Natural killer cell treated with Interleukin-12 subunit alpha and Interleukin-12 subunit beta and Interleukin-15 and Interleukin-18, amount 100 ng/mL, for 72 hours (primary cell): ENCODE measurements at regions not wholly inside any gene's neighbourhood (a gene's known extent, or its start where the extent isn't known, plus 50 kb on each side); places are given as distances from the start of the nearest gene placed in this dataset.

Experiments
- ATAC-seq, 2 donors: fragments of 150-1000 bp; cut with Tn5 transposase in 1 of 2; sonication (Bioruptor Pico), chemical (Tn5 transposase) in 1 of 2; 2 replicates each; pipeline ENCODE4 v1.10.0; 2021
- DNase-seq: peaks from one replicate; pipeline ENCODE4 v3.0.0; 2022; ENCODE audit warnings: low spot score
- H3K27ac Mint-ChIP-seq, 2 donors: 1 replicate in 1 of 2; 2 replicates in 1 of 2; pipeline ENCODE4 v1.8.0; 2022; ENCODE audit warnings: mixed read lengths in 2 of 2, mild to moderate bottlenecking in 1 of 2, moderate library complexity in 1 of 2
- H3K27me3 Mint-ChIP-seq, 2 donors: 1 replicate in 1 of 2; 2 replicates in 1 of 2; pipeline ENCODE4 v1.8.0; 2022; ENCODE audit warnings: mixed read lengths in 2 of 2
- H3K36me3 Mint-ChIP-seq: one replicate; pipeline ENCODE4 v1.8.0; 2022; ENCODE audit warnings: mixed read lengths
- H3K4me1 Mint-ChIP-seq, 2 donors: 1 replicate in 1 of 2; 2 replicates in 1 of 2; pipeline ENCODE4 v1.8.0; 2022; ENCODE audit warnings: low read depth in 2 of 2, mixed read lengths in 2 of 2, mild to moderate bottlenecking in 1 of 2
- H3K4me3 Mint-ChIP-seq: one replicate; pipeline ENCODE4 v1.8.0; 2022; ENCODE audit warnings: mixed read lengths
- H3K9me3 Mint-ChIP-seq: 2 replicates; pipeline ENCODE4 v1.8.0; 2022; ENCODE audit warnings: mixed read lengths

DNA sequence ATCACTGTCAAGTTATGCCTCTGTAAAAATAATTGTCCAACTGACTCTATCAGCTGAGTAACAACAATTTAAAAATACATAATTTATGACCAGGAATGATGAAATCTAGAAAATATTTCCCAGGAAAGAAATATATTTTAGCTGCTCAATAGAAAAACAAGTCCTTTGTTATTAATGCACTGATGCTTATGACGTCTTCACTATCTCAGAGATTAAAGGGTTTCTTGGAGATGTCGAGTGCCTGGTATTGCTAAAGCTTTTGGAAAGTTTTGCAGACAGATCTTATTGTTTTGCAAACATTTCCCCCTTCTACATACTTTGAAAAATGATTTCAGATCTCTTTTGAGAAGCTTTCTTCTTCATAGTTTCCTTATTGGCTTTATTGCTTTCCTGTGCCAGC lies 154.6 kb upstream of the RPS6KA3 start:
- Mint-ChIP-seq H3K4me3 (no peak overlapping the region), H3K9me3 (no peaks in the 10 kb centered on the region), H3K36me3 (no peaks in the 10 kb centered on the region), H3K4me1 (peaks cover 12 to 14% of the 10 kb centered on the region in 2 donors), H3K27ac (no peak overlapping the region), H3K27me3 (peaks cover 0 to 2% of the 10 kb centered on the region in 2 donors)
- no peak for DNase-seq
- no peak for ATAC-seq

DNA sequence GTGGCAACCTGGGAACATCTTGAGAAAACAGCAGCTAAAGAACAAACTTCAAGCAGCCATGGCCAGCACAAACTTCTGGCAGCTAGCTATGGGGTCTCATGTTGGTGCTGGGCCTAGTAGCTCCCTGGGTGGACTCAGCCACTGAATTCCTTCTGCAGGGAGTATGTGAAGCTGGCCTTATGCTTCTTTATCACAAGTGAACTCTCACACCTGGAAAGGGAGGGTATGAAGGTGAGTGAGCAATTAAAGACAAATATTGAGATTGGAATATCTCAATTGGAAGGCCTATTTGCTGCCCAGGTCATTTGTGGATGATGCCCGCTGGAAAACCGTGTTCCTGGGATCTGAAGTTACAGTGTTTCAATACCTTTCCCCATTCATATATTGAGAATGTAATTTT lies 153.3 kb upstream of the RPS6KA3 start:
- H3K4me1 Mint-ChIP-seq = peaks cover 12 to 14% of the 10 kb centered on the region in 2 donors
- no peak for ATAC-seq
- H3K27me3 Mint-ChIP-seq = peaks cover 0 to 2% of the 10 kb centered on the region in 2 donors
- no peak overlapping the region for H3K4me3 Mint-ChIP-seq
- H3K9me3 Mint-ChIP-seq = no peaks in the 10 kb centered on the region
- no peaks in the 10 kb centered on the region for H3K36me3 Mint-ChIP-seq
- no peak for DNase-seq
- no peak overlapping the region for H3K27ac Mint-ChIP-seq

DNA sequence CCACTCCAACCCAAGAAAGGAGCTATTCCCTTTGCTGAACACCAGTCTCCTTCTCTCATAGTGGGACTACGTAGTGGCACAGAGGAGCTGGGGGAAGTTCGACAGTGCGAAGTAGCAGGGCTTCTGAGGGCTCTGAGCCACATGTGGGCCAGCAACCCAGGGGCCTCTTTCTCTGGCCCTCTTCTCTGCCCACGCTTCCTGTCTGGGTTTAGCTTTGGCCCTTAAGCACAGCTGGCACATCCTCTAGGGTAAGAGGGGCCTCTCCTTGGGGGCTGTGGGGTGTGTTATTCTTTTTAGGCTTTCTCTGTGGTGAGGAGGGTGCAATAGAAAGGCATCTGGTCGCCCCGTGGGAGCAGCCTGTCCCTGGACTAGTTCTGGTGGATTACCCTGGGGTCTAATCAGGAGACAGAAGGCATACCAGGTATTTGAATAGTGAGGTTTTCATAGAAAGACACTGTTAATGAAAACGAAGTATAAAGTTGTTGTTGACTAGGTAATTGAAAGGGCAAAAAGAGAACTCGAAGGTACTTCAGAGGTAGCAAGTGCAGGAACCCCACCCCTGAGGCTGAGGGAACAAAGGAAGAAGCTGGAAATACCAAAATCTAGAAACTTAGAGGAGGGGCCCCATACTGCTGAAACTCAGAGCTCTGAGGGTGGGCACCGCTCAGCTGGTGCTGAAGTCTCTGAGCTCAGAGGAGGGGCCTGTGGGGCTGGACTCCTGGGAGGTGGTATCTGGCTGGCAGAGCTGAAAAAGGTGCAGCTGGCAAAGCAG lies 151.9 kb upstream of the RPS6KA3 start:
- Mint-ChIP-seq H3K4me1 (peaks cover 20 to 25% of the 10 kb centered on the region in 2 donors), H3K36me3 (no peaks in the 10 kb centered on the region), H3K4me3 (peak overlapping the region; percentile 53), H3K9me3 (no peaks in the 10 kb centered on the region), H3K27ac (peak overlapping the region; percentile 80 to 88), H3K27me3 (no peaks in the 10 kb centered on the region)
- ATAC-seq (peak; percentile 58 to 61), DNase-seq (no peak)

DNA sequence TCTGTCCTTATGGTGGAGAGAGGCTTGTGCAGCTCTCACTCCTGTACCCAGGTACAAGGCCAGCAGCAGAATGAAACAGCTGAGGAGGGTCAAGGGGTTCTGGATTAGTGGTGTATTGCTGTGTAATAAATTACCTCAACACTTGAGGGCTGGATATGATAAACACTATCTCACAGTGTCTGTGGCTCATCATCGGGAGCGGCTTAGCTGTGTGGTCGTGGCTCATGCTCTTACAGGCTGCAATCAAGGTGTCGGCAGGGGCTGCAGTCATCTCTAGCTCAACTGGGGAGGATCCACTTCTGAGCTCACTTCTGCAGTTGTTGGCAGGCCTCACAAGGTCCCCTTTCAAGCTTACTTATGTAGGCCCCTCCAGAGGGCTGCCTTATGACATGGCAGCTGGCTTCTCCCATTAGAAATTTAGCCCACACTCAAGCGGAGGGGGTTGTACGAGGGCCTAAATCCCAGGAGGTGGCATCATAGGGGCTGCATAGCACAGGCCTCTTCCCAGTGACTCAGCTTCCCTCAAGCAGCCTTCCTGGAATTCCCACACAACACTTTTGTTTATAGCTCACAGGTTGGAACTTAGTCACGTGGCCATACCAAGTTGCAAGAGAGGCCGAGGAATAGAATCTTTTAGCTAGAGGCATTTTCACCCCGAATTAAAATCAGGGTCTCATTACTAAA lies 148.2 kb upstream of the RPS6KA3 start:
- Mint-ChIP-seq H3K27me3 (no peaks in the 10 kb centered on the region), H3K9me3 (no peaks in the 10 kb centered on the region), H3K4me3 (no peak overlapping the region), H3K27ac (peak overlapping the region; percentile 63 to 94), H3K4me1 (peaks cover 32 to 37% of the 10 kb centered on the region in 2 donors), H3K36me3 (no peaks in the 10 kb centered on the region)
- DNase-seq (no peak), ATAC-seq (peak in 1 of 2 donors; percentile 78)

DNA sequence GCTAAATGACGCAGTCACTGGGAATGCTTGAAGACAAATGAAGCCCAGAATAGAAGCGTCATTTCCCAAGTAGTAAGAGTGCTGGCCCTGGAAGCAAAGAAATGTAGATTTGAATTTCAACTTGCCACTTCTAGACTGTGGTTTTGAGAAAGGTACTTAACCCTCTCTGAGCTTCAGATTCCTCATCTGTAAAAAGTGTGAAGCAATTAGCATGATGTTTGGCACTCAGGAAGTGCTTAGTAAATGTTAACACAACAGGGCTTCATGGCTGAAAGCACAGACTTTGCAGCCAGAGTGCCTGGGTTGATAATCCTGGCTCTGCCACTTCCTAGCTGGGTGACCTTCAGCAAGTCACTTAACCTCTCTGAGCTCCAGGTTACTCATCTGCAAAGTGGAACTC lies 147.4 kb upstream of the RPS6KA3 start:
- ATAC-seq = peak in 1 of 2 donors; percentile 47
- Mint-ChIP-seq H3K9me3 (no peaks in the 10 kb centered on the region), H3K27ac (peak overlapping the region; percentile 63 to 94), H3K27me3 (no peaks in the 10 kb centered on the region), H3K4me1 (peaks cover 32 to 37% of the 10 kb centered on the region in 2 donors), H3K4me3 (peak overlapping the region; percentile 86), H3K36me3 (no peaks in the 10 kb centered on the region)
- DNase-seq = no peak

DNA sequence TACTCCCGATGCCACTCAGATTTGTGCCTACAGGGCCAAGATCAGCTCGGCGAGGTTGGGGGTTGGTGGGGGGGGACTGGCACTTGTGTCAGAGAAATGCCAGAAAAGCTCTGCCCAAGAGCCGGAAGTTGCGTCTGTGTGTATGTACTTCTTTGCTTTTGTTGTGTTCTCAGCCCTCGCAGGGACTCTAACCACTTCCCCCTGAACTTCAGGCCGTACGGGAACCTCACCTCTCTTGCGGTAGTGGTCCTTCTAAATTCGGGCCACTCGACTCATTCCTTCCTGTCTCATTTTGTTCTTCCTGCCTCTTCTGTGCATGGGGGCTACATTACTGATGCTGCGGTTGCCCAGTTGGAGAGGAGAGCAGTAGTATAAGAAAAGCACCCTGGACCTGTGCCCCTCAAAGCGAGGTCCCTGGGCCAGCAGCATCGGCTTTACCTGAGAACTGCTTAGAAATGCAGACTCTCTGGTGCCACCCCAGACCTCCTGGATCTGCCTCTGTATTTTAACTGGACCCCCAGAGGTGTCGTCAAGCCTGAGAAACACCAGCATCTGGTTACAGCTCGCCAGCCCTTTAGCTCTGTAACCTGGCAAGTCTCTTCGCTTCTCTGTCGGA lies 146.3 kb upstream of the RPS6KA3 start:
- ATAC-seq (peak; percentile 85 to 91), DNase-seq (peak; percentile 66)
- peak overlapping the region; percentile 94 for H3K27ac Mint-ChIP-seq
- peak overlapping the region; percentile 86 for H3K4me3 Mint-ChIP-seq
- H3K36me3 Mint-ChIP-seq = no peaks in the 10 kb centered on the region
- no peaks in the 10 kb centered on the region for H3K27me3 Mint-ChIP-seq
- H3K4me1 Mint-ChIP-seq = peaks cover 22 to 27% of the 10 kb centered on the region in 2 donors
- H3K9me3 Mint-ChIP-seq = no peaks in the 10 kb centered on the region

DNA sequence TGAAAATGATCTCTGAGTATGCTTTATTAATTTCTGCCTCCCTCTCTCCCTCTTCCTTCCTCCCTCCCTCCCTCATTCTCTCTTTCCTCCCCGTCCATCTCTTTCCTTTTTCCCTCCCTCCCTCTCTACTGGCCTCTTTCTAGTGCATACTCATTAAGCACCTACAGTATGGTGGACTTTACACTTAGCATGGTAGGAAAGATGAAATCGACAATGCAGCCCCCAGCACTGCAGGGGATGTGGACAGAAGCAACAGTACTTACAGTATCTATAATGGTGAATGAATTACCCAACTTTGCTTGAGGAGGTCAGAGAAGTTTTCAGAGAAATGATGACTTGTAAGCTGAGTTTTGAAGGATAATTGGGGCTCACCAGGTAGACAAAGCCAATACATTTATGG lies 143.8 kb upstream of the RPS6KA3 start:
- H3K9me3 Mint-ChIP-seq = no peaks in the 10 kb centered on the region
- no peak overlapping the region for H3K4me3 Mint-ChIP-seq
- H3K27ac Mint-ChIP-seq = no peak overlapping the region
- H3K36me3 Mint-ChIP-seq = no peaks in the 10 kb centered on the region
- no peaks in the 10 kb centered on the region for H3K27me3 Mint-ChIP-seq
- DNase-seq (no peak), ATAC-seq (no peak)
- peaks cover 20 to 23% of the 10 kb centered on the region in 2 donors for H3K4me1 Mint-ChIP-seq

DNA sequence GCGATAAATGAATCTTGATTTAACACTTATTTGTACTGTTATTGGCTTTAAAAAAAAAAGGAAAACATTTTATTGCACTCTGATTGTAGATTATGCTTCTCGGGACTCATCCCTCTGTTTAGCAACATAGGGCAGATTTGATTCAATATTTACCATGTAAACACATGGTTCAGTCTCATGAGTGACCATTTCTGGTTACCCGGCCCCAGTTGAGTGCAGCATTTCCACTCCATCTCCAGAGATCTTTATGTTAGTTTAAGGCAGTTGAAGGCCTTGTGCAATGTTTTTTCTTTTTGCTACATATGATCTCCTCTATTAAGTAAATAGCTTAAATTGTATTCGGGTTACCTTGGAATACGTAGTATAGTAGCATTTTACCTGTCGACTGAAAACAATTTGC lies 143.3 kb upstream of the RPS6KA3 start:
- no peak overlapping the region for H3K27ac Mint-ChIP-seq

DNA sequence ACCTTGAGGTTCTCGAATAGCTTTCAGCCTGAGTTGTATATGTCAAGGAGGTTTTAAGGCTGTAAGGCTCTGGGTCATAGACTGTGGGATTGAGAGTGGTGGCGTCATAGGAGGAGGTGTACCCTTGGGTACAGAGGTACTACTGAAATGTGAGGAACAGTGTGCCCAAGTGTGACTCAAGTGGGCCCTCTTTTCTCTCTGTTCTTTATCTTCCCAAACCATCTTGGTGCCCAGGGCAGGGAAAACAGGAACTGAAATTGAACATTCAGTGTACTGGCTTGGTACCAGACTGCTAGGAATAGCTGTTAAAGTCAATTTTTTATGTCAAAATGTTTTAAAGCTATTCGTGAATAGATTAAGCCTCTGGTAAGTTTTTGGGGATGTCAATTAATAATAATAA lies 136.2 kb upstream of the RPS6KA3 start:
- Mint-ChIP-seq H3K4me3 (no peak overlapping the region), H3K9me3 (no peaks in the 10 kb centered on the region), H3K27me3 (no peaks in the 10 kb centered on the region), H3K4me1 (peaks cover 5 to 8% of the 10 kb centered on the region in 2 donors), H3K27ac (no peak overlapping the region), H3K36me3 (no peaks in the 10 kb centered on the region)
- ATAC-seq (no peak), DNase-seq (no peak)

More for the DNA sequence above, 143.3 kb upstream of the RPS6KA3 start:
- ATAC-seq (no peak), DNase-seq (no peak)
- Mint-ChIP-seq H3K4me1 (peaks cover 19 to 23% of the 10 kb centered on the region in 2 donors), H3K4me3 (no peak overlapping the region), H3K9me3 (no peaks in the 10 kb centered on the region), H3K27me3 (no peaks in the 10 kb centered on the region), H3K36me3 (no peaks in the 10 kb centered on the region)

DNA sequence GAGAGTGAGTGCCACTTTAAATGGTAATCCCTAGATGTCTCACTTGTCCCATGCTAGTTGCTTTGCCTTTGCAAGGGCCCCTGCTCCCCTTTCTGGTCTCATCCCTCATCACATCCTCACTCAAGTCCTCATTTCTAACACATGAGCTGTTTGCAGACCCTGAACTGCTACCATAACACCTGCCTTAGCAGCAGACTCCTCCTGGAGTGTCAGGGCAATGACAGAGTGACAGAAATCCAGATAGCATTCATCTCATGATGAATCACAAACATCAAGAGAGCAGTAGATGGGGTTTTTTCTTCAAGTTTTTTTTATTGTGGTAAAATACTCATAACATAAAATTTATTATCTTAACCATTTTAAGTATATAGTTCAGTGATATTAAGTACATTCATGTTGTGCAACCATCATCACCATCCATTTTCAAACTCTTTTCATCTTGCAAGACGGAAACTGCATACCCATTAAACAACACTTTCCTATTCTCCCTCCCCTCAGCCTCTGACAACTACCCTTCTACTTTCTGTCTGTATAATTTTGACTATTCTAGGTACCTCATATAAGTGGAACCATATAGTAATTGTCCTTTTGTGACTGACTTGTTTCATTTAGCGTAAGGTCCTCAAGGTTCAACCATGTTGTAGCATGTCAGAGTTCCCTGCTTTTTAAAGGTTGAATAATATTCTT lies 133.2 kb upstream of the RPS6KA3 start:
- Mint-ChIP-seq H3K9me3 (no peaks in the 10 kb centered on the region), H3K36me3 (no peaks in the 10 kb centered on the region), H3K27me3 (peaks cover 0 to 2% of the 10 kb centered on the region in 2 donors), H3K4me3 (no peak overlapping the region), H3K27ac (no peak overlapping the region), H3K4me1 (peaks cover 11 to 12% of the 10 kb centered on the region in 2 donors)
- DNase-seq (no peak), ATAC-seq (no peak)

DNA sequence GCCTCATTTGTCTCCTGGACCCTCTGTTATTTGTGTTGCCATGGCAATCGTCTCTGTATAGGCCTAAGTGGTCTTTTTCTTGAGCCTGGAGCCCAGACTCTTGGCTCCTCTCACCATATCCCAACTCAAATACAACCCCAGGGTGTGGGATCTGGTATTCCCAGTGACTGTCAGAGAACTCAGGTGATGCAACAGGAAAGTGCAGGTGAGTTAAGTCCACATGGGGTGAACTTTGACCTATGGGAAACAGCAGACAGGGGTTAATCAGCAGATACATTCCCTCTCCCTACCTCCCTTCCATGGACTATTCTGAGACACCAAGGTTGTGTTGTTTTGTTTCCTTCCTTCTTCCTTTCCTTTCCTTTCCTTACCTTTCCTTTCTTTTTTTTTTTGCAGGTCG lies 130.9 kb upstream of the RPS6KA3 start:
- H3K4me3 Mint-ChIP-seq = no peak overlapping the region
- no peak overlapping the region for H3K27ac Mint-ChIP-seq
- H3K36me3 Mint-ChIP-seq = no peaks in the 10 kb centered on the region
- DNase-seq (no peak), ATAC-seq (no peak)
- peaks cover 13 to 15% of the 10 kb centered on the region in 2 donors for H3K4me1 Mint-ChIP-seq
- H3K27me3 Mint-ChIP-seq = peaks cover 0 to 5% of the 10 kb centered on the region in 2 donors
- H3K9me3 Mint-ChIP-seq = no peaks in the 10 kb centered on the region

DNA sequence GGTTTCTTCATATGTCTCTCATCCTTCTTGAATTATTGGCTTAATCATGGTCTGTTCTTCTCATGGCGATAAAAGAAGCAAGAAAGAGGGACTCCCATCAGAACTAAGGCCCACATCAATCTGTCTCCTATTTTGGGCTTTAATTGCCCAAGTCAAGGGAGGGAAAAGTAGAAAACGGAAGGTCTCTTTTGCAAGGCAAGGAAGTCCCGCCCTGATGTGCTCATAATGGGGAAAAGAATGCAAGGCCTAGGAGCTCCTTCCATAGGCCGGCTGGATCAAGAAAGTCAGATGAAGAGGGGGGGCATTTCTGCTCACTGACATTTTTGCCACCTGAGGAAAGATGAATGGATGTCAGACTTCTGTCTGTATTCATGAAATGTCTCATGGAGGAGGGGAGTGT lies 127.7 kb upstream of the RPS6KA3 start:
- peaks cover 13 to 15% of the 10 kb centered on the region in 2 donors for H3K4me1 Mint-ChIP-seq
- no peak overlapping the region for H3K4me3 Mint-ChIP-seq
- ATAC-seq (no peak), DNase-seq (no peak)
- no peak overlapping the region for H3K27ac Mint-ChIP-seq
- H3K9me3 Mint-ChIP-seq = no peaks in the 10 kb centered on the region
- peaks cover 0 to 5% of the 10 kb centered on the region in 2 donors for H3K27me3 Mint-ChIP-seq
- no peaks in the 10 kb centered on the region for H3K36me3 Mint-ChIP-seq

DNA sequence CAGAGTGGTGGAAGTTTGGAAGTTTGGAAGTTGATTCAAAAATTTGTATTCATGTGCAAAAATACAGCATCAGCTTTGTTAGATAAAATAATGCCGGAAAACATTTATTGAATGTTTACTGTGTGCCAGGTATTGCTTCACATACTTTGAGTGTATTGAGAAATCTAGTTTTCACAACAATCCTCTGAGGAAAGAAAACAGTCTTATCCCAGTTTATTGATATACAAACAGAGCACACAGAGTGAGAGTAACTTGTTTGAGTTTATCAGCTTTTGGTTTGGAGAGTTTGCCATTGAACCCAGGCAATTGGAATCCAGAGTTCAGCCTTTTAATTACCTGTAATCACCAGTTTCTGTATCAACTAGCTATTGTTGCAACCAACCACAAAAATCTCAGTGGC lies 127.2 kb upstream of the RPS6KA3 start:
- no peak overlapping the region for H3K4me3 Mint-ChIP-seq
- ATAC-seq = no peak
- no peak for DNase-seq
- no peaks in the 10 kb centered on the region for H3K9me3 Mint-ChIP-seq
- peaks cover 10 to 11% of the 10 kb centered on the region in 2 donors for H3K4me1 Mint-ChIP-seq
- H3K27ac Mint-ChIP-seq = no peak overlapping the region
- H3K27me3 Mint-ChIP-seq = peaks cover 0 to 5% of the 10 kb centered on the region in 2 donors
- no peaks in the 10 kb centered on the region for H3K36me3 Mint-ChIP-seq
